ENCODE measurements at regions not wholly inside any gene's neighbourhood (a gene's known extent, or its start where the extent isn't known, plus 50 kb on each side); places are given as distances from the start of the nearest gene placed in this dataset.

DNA sequence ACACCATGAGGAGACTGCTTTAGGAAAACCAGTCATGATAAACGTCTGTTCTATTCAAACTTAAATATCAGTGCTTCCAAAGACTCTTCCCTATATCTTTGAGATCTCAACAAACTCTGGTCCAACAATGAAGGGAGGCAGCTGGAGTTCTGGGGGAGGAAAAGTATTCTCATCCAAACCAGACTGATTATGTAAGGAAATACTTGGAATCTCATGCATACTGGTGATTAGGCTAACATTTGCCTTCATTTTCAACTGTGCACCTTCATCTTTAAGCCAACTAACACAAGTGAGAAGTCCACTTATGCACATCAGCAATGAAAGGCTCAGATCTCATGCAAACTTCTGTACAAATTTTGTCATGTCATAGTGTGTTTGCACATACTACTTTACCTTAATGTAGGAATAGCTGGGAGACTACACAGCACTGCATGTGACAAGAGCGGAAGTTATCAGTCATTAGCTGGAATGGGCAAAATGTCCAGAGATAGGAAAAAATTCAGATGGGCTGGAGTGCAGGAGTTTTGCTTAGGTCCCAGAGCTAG, 67.5 kb upstream of the STK17B start:
- TF ChIP-seq POLR2A (IDR thresholded peaks at IDR 0.05) = no peak
- TF ChIP-seq, protein P1, sequence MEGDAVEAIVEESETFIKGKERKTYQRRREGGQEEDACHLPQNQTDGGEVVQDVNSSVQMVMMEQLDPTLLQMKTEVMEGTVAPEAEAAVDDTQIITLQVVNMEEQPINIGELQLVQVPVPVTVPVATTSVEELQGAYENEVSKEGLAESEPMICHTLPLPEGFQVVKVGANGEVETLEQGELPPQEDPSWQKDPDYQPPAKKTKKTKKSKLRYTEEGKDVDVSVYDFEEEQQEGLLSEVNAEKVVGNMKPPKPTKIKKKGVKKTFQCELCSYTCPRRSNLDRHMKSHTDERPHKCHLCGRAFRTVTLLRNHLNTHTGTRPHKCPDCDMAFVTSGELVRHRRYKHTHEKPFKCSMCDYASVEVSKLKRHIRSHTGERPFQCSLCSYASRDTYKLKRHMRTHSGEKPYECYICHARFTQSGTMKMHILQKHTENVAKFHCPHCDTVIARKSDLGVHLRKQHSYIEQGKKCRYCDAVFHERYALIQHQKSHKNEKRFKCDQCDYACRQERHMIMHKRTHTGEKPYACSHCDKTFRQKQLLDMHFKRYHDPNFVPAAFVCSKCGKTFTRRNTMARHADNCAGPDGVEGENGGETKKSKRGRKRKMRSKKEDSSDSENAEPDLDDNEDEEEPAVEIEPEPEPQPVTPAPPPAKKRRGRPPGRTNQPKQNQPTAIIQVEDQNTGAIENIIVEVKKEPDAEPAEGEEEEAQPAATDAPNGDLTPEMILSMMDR (IDR thresholded peaks at IDR 0.05 in 4 of 5, conservative IDR thresholded peaks at IDR 0.05 in 1 of 5) = no peak

Measured in gastrocnemius medialis (tissue), 4 donors.